Colonic mucosa (tissue), 4 donors: ENCODE measurements at regions not wholly inside any gene's neighbourhood (a gene's known extent, or its start where the extent isn't known, plus 50 kb on each side); places are given as distances from the start of the nearest gene placed in this dataset.

Experiments used
- DNase-seq: peaks from one replicate; pipeline ENCODE4 v3.0.0-alpha.2; 2020
- H3K27ac ChIP-seq: fragments of 200-600 bp; one replicate; pipeline ENCODE4 v1.8.0; 2021
- H3K27me3 ChIP-seq: fragments of 200-600 bp; one replicate; pipeline ENCODE4 v1.8.0; 2021
- H3K36me3 ChIP-seq: fragments of 200-600 bp; one replicate; pipeline ENCODE4 v1.8.0; 2021
- H3K4me1 ChIP-seq: fragments of 200-600 bp; one replicate; pipeline ENCODE4 v1.8.0; 2021; ENCODE audit warnings: mild to moderate bottlenecking
- H3K4me3 ChIP-seq: fragments of 200-600 bp; one replicate; pipeline ENCODE4 v1.8.0; 2021
- H3K9ac ChIP-seq, 2 donors: one replicate each; pipeline ENCODE4 v1.7.0; 2013; ENCODE audit warnings: control low read depth in 2 of 2, low read depth in 2 of 2, low read length in 2 of 2
- H3K9me3 ChIP-seq: fragments of 200-600 bp; one replicate; pipeline ENCODE4 v1.8.0; 2021
- intact Hi-C: fragments of 100-400 bp; cut with DNase I; formaldehyde crosslinking; loops from one replicate; pipeline ENCODE4 v1.14.1; 2022
- TF ChIP-seq, protein P1 (sequence below): fragments of 200-600 bp; IDR thresholded peaks from one replicate; pipeline ENCODE4 v1.8.0; 2022; ENCODE audit warnings: antibody characterized with exemption, mild to moderate bottlenecking
- donor health status: healthy.
- donor health status: DM: no; HTN: no; CAD: no.
- donor health status: DM: no; HTN: no; CAD: no.

DNA sequence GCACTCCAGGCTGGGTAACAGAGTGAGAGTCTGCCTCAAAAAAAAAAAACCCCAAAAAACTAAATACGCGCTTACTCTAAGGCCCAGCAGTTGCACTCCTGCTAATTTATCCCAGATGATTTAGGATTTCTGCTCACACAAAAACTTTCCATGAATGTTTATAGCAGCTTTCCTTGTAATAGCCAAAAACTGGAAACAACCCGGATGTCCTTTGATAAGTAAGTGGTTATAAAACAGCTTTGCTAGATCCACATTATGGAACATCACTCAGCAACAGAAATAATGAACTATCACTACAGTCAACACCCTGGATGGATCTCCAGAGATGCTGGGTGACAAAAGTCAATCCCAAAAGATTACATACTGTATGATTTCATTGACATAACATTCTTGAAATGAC, 220.4 kb upstream of the JARID2 start:
- H3K27ac ChIP-seq, result no peak overlapping the region
- H3K9me3 ChIP-seq, result no peaks in the 10 kb centered on the region
- DNase-seq, result no peak
- no peaks in the 10 kb centered on the region for H3K27me3 ChIP-seq
- no peak overlapping the region for H3K4me3 ChIP-seq
- no peaks in the 10 kb centered on the region for H3K36me3 ChIP-seq
- TF ChIP-seq, protein P1, sequence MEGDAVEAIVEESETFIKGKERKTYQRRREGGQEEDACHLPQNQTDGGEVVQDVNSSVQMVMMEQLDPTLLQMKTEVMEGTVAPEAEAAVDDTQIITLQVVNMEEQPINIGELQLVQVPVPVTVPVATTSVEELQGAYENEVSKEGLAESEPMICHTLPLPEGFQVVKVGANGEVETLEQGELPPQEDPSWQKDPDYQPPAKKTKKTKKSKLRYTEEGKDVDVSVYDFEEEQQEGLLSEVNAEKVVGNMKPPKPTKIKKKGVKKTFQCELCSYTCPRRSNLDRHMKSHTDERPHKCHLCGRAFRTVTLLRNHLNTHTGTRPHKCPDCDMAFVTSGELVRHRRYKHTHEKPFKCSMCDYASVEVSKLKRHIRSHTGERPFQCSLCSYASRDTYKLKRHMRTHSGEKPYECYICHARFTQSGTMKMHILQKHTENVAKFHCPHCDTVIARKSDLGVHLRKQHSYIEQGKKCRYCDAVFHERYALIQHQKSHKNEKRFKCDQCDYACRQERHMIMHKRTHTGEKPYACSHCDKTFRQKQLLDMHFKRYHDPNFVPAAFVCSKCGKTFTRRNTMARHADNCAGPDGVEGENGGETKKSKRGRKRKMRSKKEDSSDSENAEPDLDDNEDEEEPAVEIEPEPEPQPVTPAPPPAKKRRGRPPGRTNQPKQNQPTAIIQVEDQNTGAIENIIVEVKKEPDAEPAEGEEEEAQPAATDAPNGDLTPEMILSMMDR, result no peak
- intact Hi-C loops, result no loop called here
- H3K4me1 ChIP-seq, result no peaks in the 10 kb centered on the region
- H3K9ac ChIP-seq, result no peak overlapping the region

DNA sequence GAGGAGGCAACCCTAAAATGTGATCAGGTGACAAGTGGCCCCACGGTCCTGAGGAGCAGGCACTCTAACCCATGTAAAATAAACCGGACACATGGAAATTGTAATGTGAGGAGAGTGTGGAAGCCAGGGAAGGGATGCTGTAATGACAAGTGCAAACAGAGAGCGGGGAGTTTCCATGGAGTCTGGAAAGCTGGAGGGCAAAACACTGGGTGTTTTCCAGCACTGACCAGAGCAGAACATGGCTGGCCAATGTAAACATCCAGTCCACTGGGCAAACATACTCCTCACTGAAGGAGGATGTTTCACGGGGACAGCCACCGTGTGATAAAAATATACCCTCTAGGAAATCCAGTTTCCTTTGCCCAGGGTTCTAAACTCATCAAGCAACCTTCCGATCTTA, 219.0 kb upstream of the JARID2 start:
- Histone ChIP-seq H3K36me3 (no peaks in the 10 kb centered on the region), H3K9me3 (no peaks in the 10 kb centered on the region), H3K4me3 (no peak overlapping the region), H3K9ac (no peak overlapping the region), H3K27me3 (no peaks in the 10 kb centered on the region), H3K4me1 (no peaks in the 10 kb centered on the region), H3K27ac (no peak overlapping the region)
- no peak for DNase-seq
- intact Hi-C loops, result no loop called here
- TF ChIP-seq, protein P1, result no peak

DNA sequence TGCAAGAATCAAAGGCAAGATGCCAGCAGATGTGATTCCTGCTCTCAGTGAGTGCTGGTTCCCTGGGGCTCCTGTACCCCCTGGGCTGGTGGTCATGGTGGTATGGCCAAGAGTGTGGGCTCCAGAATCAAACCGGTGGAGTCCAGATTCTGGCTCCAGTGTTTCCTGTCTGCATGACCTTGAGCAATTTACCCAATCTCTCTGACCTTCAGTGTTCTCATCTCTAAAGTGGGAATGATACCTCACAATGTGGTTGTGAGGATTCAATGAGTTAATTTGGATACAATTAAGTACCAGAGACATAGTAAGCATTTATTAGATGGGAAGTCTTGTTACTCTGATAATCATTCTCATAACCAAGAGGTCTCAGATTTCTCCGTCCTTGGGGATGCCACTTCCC, 218.4 kb upstream of the JARID2 start:
- H3K4me3 ChIP-seq, result no peak overlapping the region
- H3K27me3 ChIP-seq, result no peaks in the 10 kb centered on the region
- H3K9ac ChIP-seq, result no peak overlapping the region
- no peaks in the 10 kb centered on the region for H3K4me1 ChIP-seq
- no peaks in the 10 kb centered on the region for H3K9me3 ChIP-seq
- no peaks in the 10 kb centered on the region for H3K36me3 ChIP-seq
- DNase-seq, result no peak
- no peak overlapping the region for H3K27ac ChIP-seq
- TF ChIP-seq, protein P1, result no peak
- intact Hi-C loops, result no loop called here

DNA sequence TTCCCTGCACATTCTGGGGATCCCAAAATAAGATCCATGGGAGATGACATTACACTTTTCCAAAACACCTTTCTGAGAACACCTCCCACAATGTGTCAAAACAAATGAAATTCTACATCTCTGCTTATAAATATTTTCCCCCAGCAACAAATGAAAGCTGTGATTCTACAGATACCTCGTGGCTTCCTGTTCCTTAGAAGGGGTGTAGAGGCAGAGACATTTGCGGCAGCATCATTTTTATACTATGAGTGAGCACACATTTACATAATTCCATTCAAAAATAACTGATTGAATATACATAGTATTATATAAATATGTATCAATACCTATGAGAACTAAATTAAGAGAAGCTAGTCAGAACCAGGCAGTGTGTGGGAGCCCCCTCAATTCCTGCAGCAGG, 213.9 kb upstream of the JARID2 start:
- H3K9me3 ChIP-seq, result no peaks in the 10 kb centered on the region
- H3K9ac ChIP-seq, result no peak overlapping the region
- intact Hi-C loops, result no loop called here
- TF ChIP-seq, protein P1, result no peak
- DNase-seq, result no peak
- H3K27ac ChIP-seq, result no peak overlapping the region
- no peak overlapping the region for H3K4me3 ChIP-seq
- H3K27me3 ChIP-seq, result no peaks in the 10 kb centered on the region
- no peaks in the 10 kb centered on the region for H3K36me3 ChIP-seq
- H3K4me1 ChIP-seq, result no peaks in the 10 kb centered on the region

DNA sequence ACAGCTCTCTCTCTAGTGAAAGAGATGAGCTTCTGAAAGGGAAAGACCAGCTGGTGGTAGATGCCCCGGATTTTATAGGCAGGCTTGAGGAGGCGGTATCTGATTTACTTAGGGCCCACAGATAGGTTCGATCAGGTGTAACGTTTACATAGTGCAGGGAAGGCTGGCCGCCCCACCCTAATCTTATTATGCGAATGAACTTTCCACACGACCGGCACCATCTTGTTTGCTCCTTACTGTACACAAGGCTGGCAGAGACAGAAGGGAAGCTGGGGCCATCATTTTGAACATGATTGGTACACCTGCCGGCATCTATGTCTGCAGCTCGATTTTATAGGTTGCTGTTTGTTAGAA, 212.0 kb upstream of the JARID2 start:
- TF ChIP-seq, protein P1, result no peak
- no peaks in the 10 kb centered on the region for H3K27me3 ChIP-seq

More for the DNA sequence above, 212.0 kb upstream of the JARID2 start:
- no peak overlapping the region for H3K4me3 ChIP-seq
- no peaks in the 10 kb centered on the region for H3K9me3 ChIP-seq
- H3K27ac ChIP-seq, result no peak overlapping the region
- no peaks in the 10 kb centered on the region for H3K36me3 ChIP-seq
- H3K4me1 ChIP-seq, result no peaks in the 10 kb centered on the region
- DNase-seq, result no peak
- no peak overlapping the region for H3K9ac ChIP-seq
- intact Hi-C loops, result no loop called here
